ENCODE measurements at regions not wholly inside any gene's neighbourhood (a gene's known extent, or its start where the extent isn't known, plus 50 kb on each side); places are given as distances from the start of the nearest gene placed in this dataset.
A peak's percentile ranks its signal among the peaks of the same experiment; 100 is the strongest.

DNA sequence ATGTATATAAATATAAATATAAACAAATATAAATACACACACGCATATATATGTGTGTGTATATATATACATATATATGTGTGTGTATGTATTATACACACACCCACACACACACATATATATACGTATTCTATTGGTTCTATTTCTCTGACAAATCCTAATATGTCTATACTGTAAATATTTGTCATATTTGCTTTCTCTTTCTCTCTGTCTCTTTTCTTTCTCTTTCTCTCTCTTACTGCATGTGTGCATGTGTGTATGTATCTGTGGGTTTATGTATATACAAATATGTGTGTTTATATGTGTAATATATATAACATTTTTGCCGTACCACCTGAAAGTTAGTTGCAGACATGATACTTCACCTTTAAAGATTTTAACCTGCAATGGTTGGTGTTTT lies 174.2 kb upstream of the PLEKHG7 start:
- DNase-seq: no peak

DNA sequence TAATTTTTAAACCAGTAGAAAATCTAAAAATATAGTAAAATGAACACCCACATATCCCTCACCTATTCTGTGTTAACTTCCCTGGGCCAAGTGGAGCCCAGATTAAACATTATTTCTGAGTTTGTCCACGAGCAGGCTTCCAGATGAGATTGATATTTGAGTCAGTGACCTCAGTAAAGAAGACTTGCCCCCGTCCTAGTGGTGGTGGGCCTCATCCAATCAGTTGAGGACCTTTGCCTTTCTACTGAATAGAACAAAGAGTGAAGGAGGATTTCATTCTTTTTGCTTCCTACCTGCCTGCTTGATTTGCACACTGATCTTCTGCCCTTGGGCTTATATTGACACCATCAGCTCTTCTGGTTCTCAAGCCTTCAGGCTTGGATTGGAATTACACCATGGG lies 174.7 kb upstream of the PLEKHG7 start:
- DNase-seq: no peak

DNA sequence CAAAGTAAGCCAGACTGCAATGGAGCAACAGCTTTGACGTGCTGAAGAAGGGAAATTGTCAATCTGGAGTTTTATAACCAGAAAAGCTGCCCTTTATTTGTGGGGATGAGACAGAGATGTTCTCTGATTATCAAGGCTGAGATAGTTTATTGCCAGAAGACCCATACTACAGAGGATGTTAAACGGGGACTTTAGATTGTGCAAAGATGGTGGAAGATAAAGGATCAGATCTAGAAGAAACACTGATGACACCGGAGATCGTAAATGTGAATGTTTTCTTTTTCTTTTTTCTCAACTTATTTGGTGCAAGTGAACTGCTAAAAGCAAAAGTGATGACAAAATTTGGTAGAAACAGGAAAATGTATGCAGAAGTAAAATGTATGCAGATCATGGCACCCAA lies 178.3 kb upstream of the PLEKHG7 start:
- DNase-seq: no peak

DNA sequence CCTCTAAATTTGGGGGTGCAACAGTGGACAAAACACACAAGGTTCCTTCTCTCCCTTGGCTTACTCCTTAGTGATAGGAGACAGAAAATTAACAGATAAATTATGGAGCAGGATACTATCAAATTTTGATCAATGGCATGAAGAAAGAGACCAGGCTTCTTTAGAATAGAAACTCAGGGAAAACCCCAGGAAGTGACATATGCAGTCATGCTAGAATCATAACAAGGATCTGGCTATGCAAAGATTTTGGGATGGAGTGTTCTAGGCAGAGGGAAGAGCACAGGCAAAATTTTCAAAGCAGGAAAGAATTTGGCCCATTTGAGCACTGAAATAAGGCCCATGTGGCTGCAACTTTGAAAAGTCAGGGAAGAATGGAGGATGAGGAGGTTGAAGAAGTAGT lies 182.3 kb upstream of the PLEKHG7 start:
- no peak for DNase-seq

DNA sequence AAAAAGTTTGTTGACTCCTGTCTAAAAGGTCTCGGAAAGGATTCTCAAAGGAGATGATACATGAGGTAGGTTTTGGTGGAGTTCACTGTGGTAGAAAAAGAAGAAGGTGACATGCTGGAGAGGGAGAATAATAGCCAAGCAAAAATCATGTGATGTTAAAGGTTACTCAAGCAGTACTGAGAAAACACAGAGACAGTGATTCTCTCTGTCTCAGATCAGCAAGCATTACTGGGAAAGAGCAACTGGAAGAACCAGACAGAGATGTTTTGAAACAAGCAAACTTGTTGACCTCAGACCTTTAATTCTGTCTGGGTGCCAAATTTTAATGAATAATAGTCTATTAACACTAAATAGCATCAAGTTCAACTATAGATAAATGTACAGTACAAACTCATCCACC lies 183.5 kb upstream of the PLEKHG7 start:
- no peak for DNase-seq

DNA sequence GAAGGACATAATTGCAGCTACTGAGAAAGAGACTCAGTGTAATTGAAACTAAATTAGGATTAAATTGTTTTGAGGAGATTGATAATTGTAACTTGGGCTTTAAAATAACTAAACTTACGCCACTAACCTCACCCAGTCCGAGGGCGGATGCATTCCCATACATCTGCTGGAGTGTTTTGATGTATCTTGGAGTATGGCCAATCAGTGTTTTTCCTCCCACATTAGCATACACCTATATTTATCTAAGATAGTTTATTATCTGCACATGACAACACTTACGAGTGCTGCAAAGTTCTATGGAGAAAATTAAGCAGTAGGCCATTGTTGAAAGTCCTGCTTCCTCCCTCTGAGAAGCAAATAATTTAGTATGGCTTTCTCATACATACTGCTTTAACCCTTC lies 184.7 kb upstream of the PLEKHG7 start:
- DNase-seq: no peak

DNA sequence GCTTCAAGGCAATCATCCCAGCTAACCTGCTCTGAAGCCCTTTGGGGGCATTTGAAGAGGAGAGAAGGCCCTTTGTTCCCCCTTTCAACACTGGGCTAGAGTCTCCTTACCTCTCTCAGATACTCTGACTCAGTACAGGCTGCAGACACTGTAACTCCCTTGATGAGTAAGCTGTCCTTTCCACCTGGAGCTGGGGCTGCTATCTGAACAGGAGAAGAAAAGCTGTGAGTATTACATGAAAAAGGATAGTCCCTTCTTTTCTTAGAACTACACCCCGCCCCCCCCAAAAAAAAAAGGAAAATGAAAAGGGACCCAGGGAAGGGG lies 186.6 kb upstream of the PLEKHG7 start:
- DNase-seq: no peak

DNA sequence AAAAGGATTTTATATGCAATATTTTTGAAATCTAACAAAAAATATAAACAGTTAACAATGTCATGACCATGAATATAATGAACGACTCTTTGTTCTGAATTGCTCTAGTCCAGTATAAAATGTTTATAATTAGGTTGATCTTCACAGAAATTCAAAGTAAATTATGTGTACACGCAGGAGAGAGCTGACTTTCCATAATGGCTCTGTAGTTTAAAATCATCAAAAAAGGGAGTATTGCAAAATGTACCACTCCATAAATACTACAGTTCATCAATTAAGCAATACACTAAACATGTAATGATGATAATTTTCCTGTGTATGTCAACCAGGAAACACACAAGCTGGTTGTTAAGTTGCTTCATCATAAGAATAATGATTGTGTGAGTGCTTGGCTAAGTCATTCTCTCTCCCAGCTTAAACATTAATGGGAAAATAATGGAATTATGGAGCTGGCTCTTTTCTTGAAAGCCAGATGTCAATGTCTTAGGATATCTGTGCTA lies 189.5 kb upstream of the PLEKHG7 start:
- no peak for DNase-seq

DNA sequence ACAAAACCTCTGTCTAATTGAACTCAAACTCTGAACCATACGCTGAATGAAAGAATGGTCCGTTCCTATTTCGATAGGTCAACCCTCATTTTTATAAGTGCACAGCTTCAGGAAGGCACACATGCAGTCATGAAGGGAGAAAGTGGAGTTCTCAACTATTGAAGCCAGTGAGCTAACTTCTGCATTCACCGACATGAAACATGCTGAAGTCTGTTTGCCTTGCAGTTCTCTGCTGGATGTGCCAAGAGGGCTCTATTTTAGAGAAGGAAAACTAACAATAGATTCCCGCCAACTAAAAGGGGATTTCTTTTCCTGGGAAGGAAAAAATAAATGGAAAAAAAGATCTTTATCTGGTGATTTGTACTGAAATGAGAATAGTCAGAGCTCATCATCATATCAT lies 191.0 kb upstream of the PLEKHG7 start:
- no peak for DNase-seq

DNA sequence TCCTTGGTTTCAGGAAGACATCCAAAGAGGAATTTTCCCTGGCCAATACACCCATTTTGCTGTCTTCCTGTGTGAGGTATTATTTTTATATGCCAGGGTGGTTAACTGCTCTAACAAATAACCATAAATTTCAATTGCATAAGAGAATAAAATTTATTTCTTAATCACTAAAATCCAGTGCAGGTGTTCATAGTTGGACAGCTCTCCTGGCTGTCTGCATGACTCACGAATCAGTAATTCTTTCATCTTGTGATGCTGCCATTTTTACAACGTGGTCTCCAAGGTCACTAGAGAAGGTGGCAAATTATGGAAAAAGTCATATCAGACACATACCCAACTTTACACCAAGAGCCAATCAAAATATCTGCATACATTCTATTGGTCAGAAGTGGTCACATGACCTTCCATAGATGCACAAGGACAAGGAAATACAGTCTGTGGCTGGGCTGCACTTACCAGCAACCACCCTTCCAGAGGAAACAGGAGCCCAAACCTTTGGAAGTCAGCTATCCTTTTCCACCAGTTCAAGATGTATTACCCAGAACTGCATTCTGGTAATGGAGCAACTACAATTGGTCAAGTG lies 193.5 kb upstream of the PLEKHG7 start:
- no peak for DNase-seq

DNA sequence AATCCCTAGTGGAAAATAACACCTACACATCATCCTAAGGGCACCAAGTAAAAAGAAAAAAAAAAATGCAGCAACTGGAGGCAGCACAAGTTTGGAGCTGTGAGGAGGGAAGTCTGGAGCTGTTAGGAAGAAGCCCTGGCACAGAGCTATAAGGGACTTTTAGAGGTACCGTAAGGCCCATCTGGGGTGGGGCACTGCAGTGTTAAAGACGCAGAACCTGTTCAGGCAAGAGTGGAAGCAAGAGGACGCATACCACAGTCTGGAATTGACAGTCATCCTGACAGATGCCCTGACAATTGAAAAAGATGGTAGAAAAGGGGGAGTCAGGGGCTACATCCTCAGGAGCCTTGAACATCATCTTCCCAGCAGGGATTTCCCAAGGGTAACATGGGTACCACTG lies 195.9 kb upstream of the PLEKHG7 start:
- no peak for DNase-seq

DNA sequence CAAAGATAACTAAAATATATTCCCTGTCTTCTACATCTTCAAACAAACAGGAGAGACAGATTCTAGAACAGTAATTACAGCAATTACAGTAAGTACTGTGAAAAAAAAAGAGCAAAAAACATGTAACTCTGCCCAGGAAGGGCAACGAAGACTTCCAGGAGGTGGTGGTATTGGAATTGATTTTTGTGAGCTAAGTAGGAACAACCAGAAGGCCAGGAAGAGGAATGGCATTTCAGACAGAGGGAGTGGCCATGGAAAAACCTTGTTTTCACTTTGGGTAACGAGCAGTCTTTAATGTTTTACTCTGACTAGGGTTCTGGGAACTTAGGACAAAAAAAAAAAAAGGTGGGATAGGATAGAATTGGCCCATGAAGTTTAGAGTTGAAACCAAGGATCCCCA lies 196.3 kb upstream of the PLEKHG7 start:
- DNase-seq: no peak

DNA sequence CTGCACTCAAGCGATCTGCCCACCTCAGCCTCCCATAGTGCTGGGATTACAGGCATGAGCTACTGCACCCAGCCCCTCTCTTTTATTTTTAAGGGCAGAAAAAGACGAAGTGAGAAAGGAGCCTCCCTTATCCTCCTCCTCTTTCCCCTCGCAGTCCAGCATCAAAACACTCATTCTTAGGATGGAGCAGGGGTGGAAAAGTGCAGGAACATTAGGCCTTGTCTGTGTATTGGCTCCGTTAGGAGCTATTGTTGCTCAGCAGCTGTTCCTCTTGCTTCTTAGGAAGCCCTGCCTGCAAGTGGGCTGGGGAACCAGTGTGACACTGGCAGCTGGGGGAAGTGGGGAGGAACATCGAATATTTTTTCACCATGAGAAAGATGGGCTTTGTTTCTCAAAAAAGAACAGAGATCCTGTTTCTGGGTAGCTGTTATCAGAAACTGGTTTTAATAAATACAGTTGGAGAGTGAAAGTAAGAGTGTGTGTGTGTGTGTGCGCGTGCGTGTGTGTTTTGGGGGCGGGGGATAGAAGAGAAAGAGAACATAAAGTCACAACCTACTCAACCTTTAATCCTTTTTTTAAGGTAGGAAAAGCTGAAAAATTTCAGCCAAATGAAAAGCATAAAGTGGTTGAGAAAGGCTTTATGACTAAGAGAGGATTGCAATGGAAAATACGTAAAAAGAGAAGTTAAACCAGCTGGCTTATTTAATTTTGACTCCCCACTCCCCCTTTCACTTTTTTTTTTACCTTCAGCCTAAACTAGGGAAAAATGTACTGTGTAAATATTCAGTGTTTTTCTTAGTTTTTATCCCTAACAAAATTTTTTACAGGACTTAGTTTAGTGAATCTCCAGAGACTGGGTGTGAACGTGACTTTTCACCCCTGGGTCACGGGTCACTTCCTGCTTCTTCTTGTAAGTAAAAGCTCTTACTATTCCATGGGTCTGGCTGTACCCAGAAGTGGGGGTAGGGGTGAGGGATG lies 197.2 kb upstream of the PLEKHG7 start:
- DNase-seq: peak in 1 of 2 experiments; percentile 32

DNA sequence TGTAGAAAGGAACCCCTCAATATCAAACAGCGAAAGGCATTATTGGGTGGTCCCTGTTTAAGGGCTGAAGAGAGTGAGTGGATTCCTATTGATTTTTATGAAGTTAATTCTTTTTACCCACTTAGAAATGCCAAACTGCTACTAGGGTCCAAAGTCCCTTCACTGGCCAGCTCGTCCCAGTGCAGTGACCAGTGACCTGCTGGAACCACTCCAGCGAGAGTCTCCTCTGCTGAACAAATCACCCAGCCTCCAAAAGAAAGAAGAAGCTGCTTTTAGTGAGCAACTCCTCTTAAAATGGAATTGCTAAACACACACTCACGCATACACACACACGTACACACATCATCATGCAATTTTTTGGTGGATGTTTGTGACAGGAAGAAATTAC lies 198.2 kb upstream of the PLEKHG7 start:
- no peak for DNase-seq

DNA sequence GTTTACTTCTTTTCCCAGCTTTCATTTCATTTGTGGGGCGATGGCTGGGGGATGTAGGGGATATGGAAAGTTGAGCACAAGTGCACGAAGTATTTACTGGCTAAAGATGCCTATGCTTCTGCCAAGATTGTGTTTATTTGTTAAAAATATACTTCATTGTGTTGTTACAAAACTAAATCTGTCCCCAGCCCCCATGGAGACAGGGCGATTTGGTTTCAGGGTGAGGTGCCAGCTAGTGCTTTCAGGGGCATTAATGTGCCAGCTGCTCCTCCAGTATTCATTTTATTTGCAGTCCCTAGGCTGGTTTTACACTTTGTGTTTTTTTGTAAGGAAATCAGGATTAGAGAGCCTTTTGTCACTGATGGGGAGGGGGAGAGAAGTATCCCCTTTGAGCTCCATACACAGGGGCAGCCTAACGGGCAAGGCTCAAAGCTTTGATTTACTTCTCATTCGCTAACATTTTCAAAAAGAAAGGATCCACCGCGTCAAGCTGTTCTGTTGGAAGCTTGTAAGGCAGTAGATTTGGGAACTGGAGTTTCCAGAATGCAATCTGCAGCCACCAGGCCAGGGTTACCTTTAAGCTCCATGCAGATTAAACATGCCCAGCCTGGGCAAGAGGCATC lies 198.7 kb upstream of the PLEKHG7 start:
- no peak for DNase-seq

DNA sequence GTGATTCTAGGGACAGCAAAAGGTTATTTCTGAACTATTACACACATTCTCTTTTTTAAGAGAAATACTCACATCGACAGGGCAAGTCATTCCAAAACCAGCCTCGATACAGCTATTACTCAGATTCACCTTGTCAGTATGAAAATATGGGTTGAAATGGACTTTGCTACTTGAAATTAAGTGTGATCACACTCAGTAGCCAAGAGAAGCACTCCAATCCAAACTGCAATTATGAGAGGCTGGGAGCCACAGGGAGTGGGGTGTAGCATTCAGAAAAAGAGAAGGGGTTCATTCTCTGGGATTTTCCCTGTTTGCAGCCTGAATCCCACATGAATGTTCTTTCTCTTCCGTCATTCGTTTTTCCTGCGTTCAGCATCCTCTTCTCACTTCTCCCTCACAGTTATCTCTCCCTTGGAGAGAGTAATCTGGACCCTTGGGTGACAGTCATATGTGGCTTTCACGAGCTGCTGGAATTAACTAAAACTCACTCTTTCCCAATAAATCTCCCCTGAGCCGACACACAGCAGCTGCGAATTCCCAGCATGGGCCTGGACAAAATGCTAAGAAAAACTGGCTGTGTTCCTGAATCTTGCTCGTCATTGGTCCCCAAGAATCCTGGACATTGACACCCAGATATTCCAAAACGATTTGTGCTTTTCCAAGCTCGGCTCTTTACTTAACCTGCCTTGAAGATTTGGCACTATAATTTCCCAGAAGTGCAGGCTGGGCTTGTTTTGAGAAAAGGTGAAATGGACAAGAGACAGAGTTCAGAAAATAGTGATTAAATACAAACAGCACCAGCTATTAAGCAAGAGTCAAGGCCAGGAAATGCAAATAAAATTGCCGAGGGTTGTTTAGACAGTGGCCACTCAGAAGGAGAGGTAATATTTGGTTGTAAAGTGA lies 199.5 kb upstream of the PLEKHG7 start:
- DNase-seq: no peak

DNA sequence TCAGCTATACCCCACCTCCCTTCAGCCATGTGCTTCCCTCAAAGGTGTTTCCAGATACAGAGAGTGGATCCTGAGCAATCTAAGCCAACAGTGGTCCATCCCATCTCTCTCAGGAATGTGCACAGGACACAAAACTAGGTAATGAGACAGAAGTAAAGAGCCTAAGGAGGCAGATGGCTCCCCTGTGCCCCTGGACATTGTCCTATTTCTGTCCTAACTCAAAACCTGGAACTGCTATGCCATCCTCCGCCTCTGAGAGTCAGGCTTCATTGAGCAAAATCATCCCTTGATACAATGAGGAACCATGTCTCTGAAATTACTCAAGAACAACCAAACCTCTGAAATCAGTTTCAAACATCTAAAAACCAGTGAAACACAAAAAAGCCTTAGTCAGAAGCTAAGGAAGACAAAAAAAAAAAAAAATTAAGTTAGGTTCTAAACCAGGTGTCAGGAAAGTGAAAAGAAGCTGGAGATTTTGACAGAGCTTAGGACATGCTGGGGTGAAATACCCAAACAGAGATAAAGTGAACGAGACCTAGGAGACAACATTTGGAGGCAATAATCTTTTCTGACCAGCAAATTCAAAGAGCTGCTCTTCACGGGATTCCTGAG lies 200.3 kb upstream of the PLEKHG7 start:
- no peak for DNase-seq

DNA sequence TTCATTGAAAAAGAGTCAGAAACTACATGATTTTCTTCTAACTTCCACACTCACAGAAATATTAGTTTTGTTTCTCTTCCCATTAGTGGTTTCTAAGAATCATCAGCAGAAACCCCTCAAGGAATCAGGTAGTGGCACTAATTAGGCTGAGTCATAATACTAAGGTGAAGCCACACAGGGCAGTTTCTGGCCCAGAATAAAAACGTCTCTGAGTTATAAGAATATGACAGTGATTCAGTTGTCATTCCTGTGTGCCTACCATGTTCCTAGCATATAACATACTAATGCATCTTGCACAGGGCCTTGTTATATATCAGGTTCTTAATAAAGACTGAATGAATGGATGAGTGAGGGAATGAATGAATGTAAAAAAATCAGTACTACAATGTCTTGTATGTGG lies 206.0 kb upstream of the PLEKHG7 start:
- no peak for DNase-seq

DNA sequence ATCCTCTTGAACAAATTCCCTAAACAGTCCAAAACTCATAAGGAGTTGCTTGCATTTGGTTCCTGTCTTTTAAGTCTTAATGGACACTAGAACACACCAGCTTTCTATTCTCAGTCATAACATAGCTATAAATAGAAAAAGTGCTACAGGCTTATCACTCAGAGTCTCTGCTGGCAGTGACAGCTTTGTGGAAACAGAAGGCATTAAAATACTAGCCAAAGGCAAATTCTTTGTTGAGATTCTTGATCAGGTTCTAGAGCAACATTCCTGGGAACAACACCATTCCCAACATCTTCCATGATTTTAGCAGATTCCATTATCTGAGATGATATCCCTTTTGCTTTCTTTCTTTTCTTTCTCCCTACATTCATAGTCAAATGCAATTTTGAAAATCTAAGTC lies 207.7 kb upstream of the PLEKHG7 start:
- DNase-seq: no peak

DNA sequence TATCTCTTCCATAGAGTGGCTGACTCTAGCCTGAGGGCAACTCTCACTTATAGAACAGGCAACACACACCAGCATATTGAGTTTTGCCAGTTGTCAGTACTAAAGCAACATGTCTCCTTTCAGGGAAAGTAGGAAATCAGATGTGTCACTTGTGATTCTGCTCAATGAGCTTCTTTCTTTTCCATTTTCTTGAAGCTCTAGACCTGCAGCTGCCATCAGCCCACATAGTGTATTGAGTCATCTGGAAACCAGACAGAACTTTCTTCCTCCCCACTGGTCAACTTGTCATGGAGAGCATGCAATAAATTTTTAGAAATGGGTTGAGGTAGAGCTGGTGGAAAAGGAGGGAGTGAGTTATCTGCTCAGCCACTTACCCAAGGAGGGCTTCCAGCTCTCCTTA lies 209.0 kb upstream of the PLEKHG7 start:
- DNase-seq: no peak

DNA sequence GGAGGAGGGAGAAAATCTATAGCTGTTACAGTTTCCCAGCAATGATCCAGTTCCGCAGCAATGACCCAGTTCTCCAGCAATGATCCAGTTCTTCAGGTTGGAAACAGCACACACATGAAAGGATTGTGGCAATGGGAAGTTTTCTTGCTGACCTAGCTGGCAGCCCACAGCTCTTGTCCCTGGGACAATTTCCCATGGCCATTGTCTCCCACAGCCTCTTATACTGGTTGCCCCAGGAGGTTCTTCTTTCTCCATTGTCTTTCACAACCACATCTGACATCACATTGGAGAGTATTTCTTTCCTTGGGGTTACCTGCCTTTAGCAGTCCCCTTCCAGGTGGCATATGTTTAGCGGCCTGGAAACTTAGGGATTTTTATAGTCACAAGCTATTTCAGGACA lies 209.8 kb upstream of the PLEKHG7 start:
- DNase-seq: no peak

DNA sequence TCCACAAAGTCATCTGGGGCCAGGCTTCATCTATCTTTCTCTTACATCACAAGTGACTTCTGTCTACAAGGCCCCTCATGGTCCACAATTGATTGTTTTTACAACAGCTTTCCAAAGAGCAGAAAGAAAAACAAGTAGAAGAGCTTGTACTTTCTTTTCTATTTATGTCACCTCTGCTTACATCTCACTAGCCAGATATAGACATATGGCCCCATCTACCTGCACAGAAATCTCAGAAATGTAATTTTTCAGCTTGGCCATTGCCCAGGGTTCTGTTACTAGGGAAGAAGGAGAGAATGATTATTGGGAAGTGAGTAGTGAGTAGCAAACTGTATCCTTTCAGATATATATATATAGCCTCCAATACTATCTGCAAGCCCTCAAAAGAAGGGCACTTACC lies 210.5 kb upstream of the PLEKHG7 start:
- DNase-seq: no peak

DNA sequence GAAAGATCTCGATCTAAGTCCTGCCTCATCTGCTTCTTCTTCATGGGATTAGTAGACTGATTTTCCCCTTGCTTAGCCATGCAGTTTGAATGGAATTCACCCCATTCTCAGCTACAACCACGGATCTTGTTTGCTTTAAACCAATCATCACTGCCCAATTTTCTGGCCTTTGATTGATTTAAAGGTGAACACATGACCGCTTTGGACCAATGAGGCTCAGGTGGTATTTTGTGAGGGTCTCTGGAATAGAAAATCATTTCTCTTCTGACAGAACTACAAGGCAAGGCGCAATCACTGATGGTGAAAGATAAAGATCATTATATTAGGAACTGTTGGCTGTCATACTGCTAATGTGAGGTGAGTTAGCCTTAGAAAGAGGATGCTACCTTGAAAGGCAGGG lies 213.0 kb upstream of the PLEKHG7 start:
- DNase-seq: no peak

All from NCI-H524 (cell line).